Gastroesophageal sphincter (tissue), 4 donors: ENCODE measurements at regions not wholly inside any gene's neighbourhood (a gene's known extent, or its start where the extent isn't known, plus 50 kb on each side); places are given as distances from the start of the nearest gene placed in this dataset.

ENCODE experiments used
- ATAC-seq: fragments of 150-250 bp; one replicate; pipeline ENCODE4 v1.9.1; 2016; ENCODE audit warnings: mild to moderate bottlenecking, moderate library complexity
- H3K27ac ChIP-seq, 4 donors: fragments of 200-600 bp; sonication (generic) in 3 of 4; 1 replicate in 3 of 4; 2 replicates in 1 of 4; pipeline ENCODE4 v1.5.1; 2016 to 2019
- H3K27me3 ChIP-seq: fragments of 200-600 bp; sonication (generic); one replicate; pipeline ENCODE4 v1.5.1; 2019
- H3K36me3 ChIP-seq, 2 donors: fragments of 200-600 bp; sonication (generic); one replicate each; pipeline ENCODE4 v1.5.1; 2019; ENCODE audit warnings: control low read depth in 1 of 2
- H3K4me1 ChIP-seq, 3 donors: fragments of 200-600 bp; sonication (generic); 1 replicate in 2 of 3; 2 replicates in 1 of 3; pipeline ENCODE4 v1.5.1; 2016 to 2019; ENCODE audit warnings: control low read depth in 2 of 3
- H3K4me3 ChIP-seq, 2 donors: fragments of 200-600 bp; sonication (generic); one replicate each; pipeline ENCODE4 v1.5.1; 2019; ENCODE audit warnings: mild to moderate bottlenecking in 1 of 2, moderate library complexity in 1 of 2
- H3K9me3 ChIP-seq, 3 donors: fragments of 200-600 bp; sonication (generic); one replicate each; pipeline ENCODE4 v1.5.1; 2017 to 2019; ENCODE audit warnings: control low read depth in 2 of 3
- EP300 ChIP-seq: sonication (generic); formaldehyde crosslinking; IDR thresholded peaks from one replicate; pipeline ENCODE4 v1.6.1; 2017; ENCODE audit warnings: antibody characterized with exemption, mild to moderate bottlenecking
- POLR2A ChIP-seq, 2 donors: fragments of 450-650 bp; IDR thresholded peaks; one replicate each; pipeline ENCODE4 v1.6.1; 2017; ENCODE audit warnings: antibody characterized with exemption in 2 of 2, mild to moderate bottlenecking in 2 of 2, moderate library complexity in 1 of 2
- POLR2AphosphoS5 ChIP-seq: sonication (generic); formaldehyde crosslinking; IDR thresholded peaks from one replicate; pipeline ENCODE4 v1.6.1; 2017; ENCODE audit warnings: antibody characterized with exemption
- WGBS, 2 donors: methylation state at CpG; one replicate each; pipeline ENCODE4 v1.1.5; 2018; ENCODE audit warnings: low coverage in 1 of 2; 5-methylcytosine and 5-hydroxymethylcytosine counted together
- TF ChIP-seq, protein P1 (sequence below), 4 experiments: fragments of 200-600 bp in 2 of 4; fragments of 450-650 bp in 2 of 4; sonication (generic) in 1 of 4; IDR thresholded peaks; one replicate each; pipeline ENCODE4 v1.5.1; 2017 to 2019; ENCODE audit warnings: antibody characterized with exemption in 4 of 4, mild to moderate bottlenecking in 2 of 4, moderate library complexity in 2 of 4

DNA sequence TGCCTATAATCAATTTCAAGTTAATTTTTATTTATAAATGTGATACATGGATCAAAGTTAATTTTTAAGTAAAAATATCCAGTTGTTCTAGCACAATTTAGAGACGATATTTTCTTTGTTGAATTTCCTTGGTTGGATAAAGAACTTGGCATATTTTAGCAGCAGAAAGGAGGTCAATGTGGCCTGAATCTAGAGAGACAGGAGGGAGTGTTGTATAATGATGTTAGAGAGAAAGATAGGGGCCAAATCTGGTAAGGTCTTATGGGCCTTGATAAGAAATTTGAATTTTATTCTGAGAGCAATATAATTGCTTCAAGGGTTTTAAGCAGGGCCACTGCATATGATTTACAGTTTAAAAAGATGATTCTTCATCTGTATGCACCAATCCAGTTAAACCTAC, 79.4 kb upstream of the OGFRL1 start:
- no peaks in the 10 kb centered on the region for H3K27me3 ChIP-seq
- 14 to 43% methylated on average over 1 of the region's 1 CpG for WGBS, 2 donors
- TF ChIP-seq POLR2A (IDR thresholded peaks at IDR 0.05) (no peak), EP300 (no peak)
- TF ChIP-seq, protein P1, sequence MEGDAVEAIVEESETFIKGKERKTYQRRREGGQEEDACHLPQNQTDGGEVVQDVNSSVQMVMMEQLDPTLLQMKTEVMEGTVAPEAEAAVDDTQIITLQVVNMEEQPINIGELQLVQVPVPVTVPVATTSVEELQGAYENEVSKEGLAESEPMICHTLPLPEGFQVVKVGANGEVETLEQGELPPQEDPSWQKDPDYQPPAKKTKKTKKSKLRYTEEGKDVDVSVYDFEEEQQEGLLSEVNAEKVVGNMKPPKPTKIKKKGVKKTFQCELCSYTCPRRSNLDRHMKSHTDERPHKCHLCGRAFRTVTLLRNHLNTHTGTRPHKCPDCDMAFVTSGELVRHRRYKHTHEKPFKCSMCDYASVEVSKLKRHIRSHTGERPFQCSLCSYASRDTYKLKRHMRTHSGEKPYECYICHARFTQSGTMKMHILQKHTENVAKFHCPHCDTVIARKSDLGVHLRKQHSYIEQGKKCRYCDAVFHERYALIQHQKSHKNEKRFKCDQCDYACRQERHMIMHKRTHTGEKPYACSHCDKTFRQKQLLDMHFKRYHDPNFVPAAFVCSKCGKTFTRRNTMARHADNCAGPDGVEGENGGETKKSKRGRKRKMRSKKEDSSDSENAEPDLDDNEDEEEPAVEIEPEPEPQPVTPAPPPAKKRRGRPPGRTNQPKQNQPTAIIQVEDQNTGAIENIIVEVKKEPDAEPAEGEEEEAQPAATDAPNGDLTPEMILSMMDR (IDR thresholded peaks at IDR 0.05), result no peak
- no peaks in the 10 kb centered on the region for H3K9me3 ChIP-seq
- H3K4me3 ChIP-seq, result no peak overlapping the region
- H3K36me3 ChIP-seq, result no peaks in the 10 kb centered on the region
- H3K4me1 ChIP-seq, result no peaks in the 10 kb centered on the region
- ATAC-seq, result no peak
- H3K27ac ChIP-seq, result no peak overlapping the region

DNA sequence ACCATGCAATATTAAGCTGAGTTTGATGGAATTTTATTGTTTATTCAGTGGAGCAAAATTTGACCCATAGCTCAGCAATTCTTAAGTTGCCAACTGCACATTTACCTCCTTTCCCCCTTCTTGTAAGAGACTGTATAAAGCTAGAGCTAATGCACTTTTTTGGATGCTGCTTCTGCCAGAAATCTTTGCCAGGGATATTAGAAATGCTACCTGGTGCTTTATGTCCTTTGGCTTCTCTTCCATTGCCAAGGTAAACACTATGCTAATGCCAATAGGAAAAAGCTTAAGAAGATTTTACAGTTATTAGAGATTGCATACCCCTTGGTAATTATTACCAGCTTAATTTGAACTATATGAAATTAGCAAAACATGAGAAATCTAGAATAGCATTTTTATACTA, 79.0 kb upstream of the OGFRL1 start:
- H3K36me3 ChIP-seq, result no peaks in the 10 kb centered on the region
- no peaks in the 10 kb centered on the region for H3K4me1 ChIP-seq
- no peak for ATAC-seq
- H3K4me3 ChIP-seq, result no peak overlapping the region
- H3K27ac ChIP-seq, result no peak overlapping the region
- H3K27me3 ChIP-seq, result no peaks in the 10 kb centered on the region
- no peaks in the 10 kb centered on the region for H3K9me3 ChIP-seq
- TF ChIP-seq POLR2AphosphoS5, result no peak
- TF ChIP-seq POLR2A (IDR thresholded peaks at IDR 0.05), result no peak
- TF ChIP-seq, protein P1 (IDR thresholded peaks at IDR 0.05), result no peak
- TF ChIP-seq EP300, result no peak

DNA sequence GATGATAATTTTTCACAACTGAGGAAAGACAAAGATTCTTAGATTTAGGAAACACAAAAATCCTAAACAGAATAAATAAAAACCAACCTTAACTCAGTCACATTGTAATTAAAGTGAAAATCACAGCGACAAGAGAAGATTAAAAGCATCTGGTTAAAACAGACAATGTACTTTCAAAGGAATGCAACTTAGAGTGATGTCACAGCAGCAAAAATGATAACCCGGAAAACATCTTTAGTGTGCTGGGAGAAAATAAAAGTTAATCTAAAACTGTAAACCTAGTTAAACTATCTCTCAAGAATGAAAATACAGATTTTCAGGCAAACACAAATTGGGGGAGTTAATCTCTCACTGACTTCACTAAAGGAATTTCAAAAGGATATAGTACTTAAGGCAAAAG, 76.8 kb upstream of the OGFRL1 start:
- WGBS, 2 donors, result 69 to 77% methylated on average over 2 of the region's 2 CpGs
- no peaks in the 10 kb centered on the region for H3K36me3 ChIP-seq
- H3K9me3 ChIP-seq, result no peaks in the 10 kb centered on the region
- no peak overlapping the region for H3K4me3 ChIP-seq
- no peak overlapping the region for H3K27ac ChIP-seq
- TF ChIP-seq EP300 (no peak), POLR2AphosphoS5 (no peak)
- no peaks in the 10 kb centered on the region for H3K27me3 ChIP-seq
- H3K4me1 ChIP-seq, result no peaks in the 10 kb centered on the region
- ATAC-seq, result no peak

DNA sequence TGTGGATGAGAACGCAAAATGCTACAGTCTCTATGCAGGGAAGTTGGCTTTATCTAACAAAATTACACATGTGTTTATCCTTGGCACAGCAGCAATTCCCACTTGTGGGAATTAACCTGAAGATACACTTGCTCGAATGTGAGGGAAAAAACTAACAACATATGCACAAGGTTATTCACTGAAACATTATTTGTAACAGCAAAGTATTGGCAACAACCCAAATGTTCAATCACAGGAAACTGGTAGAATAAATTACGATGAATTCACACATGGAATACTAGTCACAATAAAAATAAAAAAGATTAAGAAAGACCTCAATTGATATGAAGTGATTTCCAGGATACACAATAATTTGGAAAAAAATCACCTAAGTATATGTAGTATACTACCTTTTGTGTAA, 68.1 kb upstream of the OGFRL1 start:
- H3K4me1 ChIP-seq, result no peaks in the 10 kb centered on the region
- H3K27me3 ChIP-seq, result no peaks in the 10 kb centered on the region
- no peak overlapping the region for H3K27ac ChIP-seq
- H3K4me3 ChIP-seq, result no peak overlapping the region
- no peaks in the 10 kb centered on the region for H3K36me3 ChIP-seq
- no peak for ATAC-seq
- TF ChIP-seq POLR2A (IDR thresholded peaks at IDR 0.05) (no peak), EP300 (no peak), POLR2AphosphoS5 (no peak)
- TF ChIP-seq, protein P1 (IDR thresholded peaks at IDR 0.05), result no peak
- H3K9me3 ChIP-seq, result no peaks in the 10 kb centered on the region
- WGBS, 2 donors, result 63 to 100% methylated on average over 2 to 3 of the region's 3 CpGs

DNA sequence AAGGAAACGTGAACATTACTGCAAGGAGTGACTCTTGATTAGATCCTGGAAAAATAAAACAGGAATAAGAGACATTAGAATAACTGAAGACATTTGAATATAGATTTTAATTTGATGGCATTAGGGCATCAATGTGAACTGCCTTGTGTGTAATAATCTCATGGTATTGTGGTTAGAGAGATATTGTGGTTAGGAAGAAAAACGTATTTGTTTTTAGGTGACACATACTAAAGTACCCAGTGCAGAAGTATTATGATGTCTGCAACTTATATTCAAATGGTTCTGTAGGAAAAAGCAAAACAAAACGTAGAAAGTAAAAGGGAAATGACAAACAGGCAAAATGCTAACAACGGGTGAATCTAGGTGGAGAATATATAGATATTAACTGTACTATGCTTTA, 65.9 kb upstream of the OGFRL1 start:
- no peak for TF ChIP-seq POLR2A (IDR thresholded peaks at IDR 0.05)
- H3K27me3 ChIP-seq, result no peaks in the 10 kb centered on the region
- H3K4me1 ChIP-seq, result no peaks in the 10 kb centered on the region
- H3K36me3 ChIP-seq, result no peaks in the 10 kb centered on the region
- ATAC-seq, result no peak
- no peaks in the 10 kb centered on the region for H3K9me3 ChIP-seq
- no peak overlapping the region for H3K27ac ChIP-seq
- WGBS, 2 donors, result 61 to 91% methylated on average over 4 of the region's 4 CpGs
- H3K4me3 ChIP-seq, result no peak overlapping the region

DNA sequence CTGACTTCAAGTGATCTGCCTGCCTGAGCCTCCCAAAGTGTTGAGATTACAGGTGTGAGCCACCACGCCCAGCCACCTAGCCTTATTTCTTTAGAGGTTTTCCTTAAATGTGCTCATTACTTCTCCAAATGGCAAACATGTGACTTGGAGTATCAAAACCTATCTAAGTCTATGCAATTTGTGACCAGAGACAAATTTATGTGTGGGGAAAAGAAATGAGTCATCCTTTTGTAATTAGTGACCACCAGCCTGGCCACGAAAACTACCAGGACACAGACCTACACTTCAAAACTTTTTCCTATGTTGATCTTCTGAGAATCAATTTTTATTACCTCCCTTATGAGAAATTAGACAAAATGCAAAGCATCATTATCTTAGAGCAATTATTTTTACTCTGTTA, 64.6 kb upstream of the OGFRL1 start:
- no peaks in the 10 kb centered on the region for H3K4me1 ChIP-seq
- ATAC-seq, result no peak
- H3K27ac ChIP-seq, result no peak overlapping the region
- whole genome bisulfite sequencing, 2 donors, result 91 to 100% methylated on average over 1 to 2 of the region's 2 CpGs
- H3K27me3 ChIP-seq, result no peaks in the 10 kb centered on the region
- no peak for TF ChIP-seq EP300
- no peaks in the 10 kb centered on the region for H3K9me3 ChIP-seq
- H3K4me3 ChIP-seq, result no peak overlapping the region
- H3K36me3 ChIP-seq, result no peaks in the 10 kb centered on the region

DNA sequence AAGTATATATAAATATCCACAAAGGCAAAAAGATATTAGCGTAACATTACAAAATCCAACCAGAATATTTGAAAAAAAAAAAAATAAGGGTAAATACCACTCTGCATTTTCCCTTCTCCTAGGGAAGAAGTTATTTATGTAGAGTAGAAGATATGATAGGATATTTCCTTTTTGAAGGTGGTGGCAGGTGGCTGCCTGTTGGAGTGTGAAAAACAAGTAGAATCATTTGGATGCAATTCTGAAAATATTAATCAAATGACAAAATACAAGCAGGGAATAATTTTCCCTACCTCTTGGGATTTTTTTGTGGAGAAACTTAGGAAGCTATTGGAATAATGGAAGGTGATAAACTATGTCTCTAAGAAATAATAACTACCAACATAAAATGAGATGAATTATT, 62.5 kb upstream of the OGFRL1 start:
- WGBS, 2 donors, result 93 to 100% methylated on average over 1 of the region's 1 CpG
- no peak for TF ChIP-seq POLR2A (IDR thresholded peaks at IDR 0.05)
- no peak for TF ChIP-seq POLR2AphosphoS5
- TF ChIP-seq, protein P1 (IDR thresholded peaks at IDR 0.05), result no peak
- no peak for TF ChIP-seq EP300

More for the DNA sequence above, 62.5 kb upstream of the OGFRL1 start:
- no peak for ATAC-seq
- Histone ChIP-seq H3K36me3 (no peaks in the 10 kb centered on the region), H3K9me3 (no peaks in the 10 kb centered on the region), H3K27me3 (no peaks in the 10 kb centered on the region), H3K4me3 (no peak overlapping the region), H3K27ac (no peak overlapping the region), H3K4me1 (no peaks in the 10 kb centered on the region)
